K562 (cell line): ENCODE measurements at regions not wholly inside any gene's neighbourhood (a gene's known extent, or its start where the extent isn't known, plus 50 kb on each side); places are given as distances from the start of the nearest gene placed in this dataset.

ENCODE experiments used
- ATAC-seq: fragments of 200-7000 bp; cut with Tn5 transposase; 3 replicates; pipeline ENCODE4 v1.9.1; 2020; ENCODE audit warnings: moderate library complexity
- BruUV-seq: library from RNA; stranded (reverse); fragments of 400-500 nt; replicated peaks from 2 replicates; lab custom pipeline; 2021; lab: Mats Ljungman, UMichigan
- CTCF ChIA-PET: fragments of 300-600 bp; formaldehyde crosslinking; extraction: SDS; loops from one replicate; lab custom pipeline; 2021; ENCODE audit warnings: low intra/inter-chr PET ratio; lab: Yijun Ruan, JAX
- POLR2A ChIA-PET: fragments of 300-600, 350-650 bp; sonication (Branson Sonifier 250); formaldehyde crosslinking; extraction: SDS; loops from one replicate; lab custom pipeline; 2021; ENCODE audit warnings: antibody characterized with exemption, inconsistent platforms; lab: Yijun Ruan, JAX
- DNase-seq, 4 experiments: peaks; one replicate each; pipeline versions ENCODE4 v3.0.0 to v3.0.0-alpha.2; 2011 to 2018; ENCODE audit warnings: low spot score in 3 of 4, mixed read lengths in 3 of 4; ENCODE audit errors: extremely low read depth in 1 of 4
- FAIRE-seq: peaks from 2 replicates; lab custom pipeline; 2011; peaks lifted over from hg19 to GRCh38; lab: Jason Lieb, UNC
- H2AFZ ChIP-seq: 2 replicates; pipeline ENCODE4 v1.6.0; 2011; ENCODE audit warnings: low read depth, low read length, control low read depth, inconsistent platforms
- H3K27ac ChIP-seq: fragments of 200-600 bp; 3 replicates; pipeline ENCODE4 v1.8.0; 2011; ENCODE audit warnings: low read depth, mild to moderate bottlenecking, control low read depth, inconsistent platforms, low read length, moderate library complexity, mixed read lengths; ENCODE audit errors: extremely low read depth
- H3K27me3 ChIP-seq, 2 experiments: fragments of 300-600 bp in 1 of 2; 2 replicates in 1 of 2; 3 replicates in 1 of 2; pipeline versions ENCODE4 v1.6.0 to v1.8.0; 2011; ENCODE audit warnings: inconsistent platforms in 2 of 2, low read length in 2 of 2, mild to moderate bottlenecking in 1 of 2, mixed read lengths in 1 of 2, moderate library complexity in 1 of 2; ENCODE audit not compliant: control insufficient read depth in 2 of 2, insufficient read depth in 2 of 2
- H3K36me3 ChIP-seq: fragments of 300-600 bp; 3 replicates; pipeline ENCODE4 v1.8.0; 2011; ENCODE audit warnings: mild to moderate bottlenecking, low read length, inconsistent platforms; ENCODE audit not compliant: control insufficient read depth, insufficient read depth
- H3K4me1 ChIP-seq, 2 experiments: fragments of 200-600 bp in 1 of 2; replicated peaks in 1 of 2; 2 replicates in 1 of 2; 3 replicates in 1 of 2; pipeline versions ENCODE4 v1.5.1 to v1.8.0; 2011; ENCODE audit warnings: inconsistent platforms in 2 of 2, low read length in 2 of 2, mild to moderate bottlenecking in 1 of 2, mixed read lengths in 1 of 2, moderate library complexity in 1 of 2; ENCODE audit not compliant: control insufficient read depth in 2 of 2, insufficient read depth in 2 of 2
- H3K4me2 ChIP-seq: 2 replicates; pipeline ENCODE4 v1.6.1; 2011; ENCODE audit warnings: low read length, control low read depth, inconsistent platforms, mixed read lengths; ENCODE audit not compliant: insufficient read depth
- H3K4me3 ChIP-seq: fragments of 200-600 bp; sonication (generic), shearing (Covaris generic); 2 replicates; pipeline ENCODE4 v1.5.1; 2016; ENCODE audit warnings: control low read depth, inconsistent platforms
- H3K79me2 ChIP-seq: fragments of 200-600 bp; 3 replicates; pipeline ENCODE4 v1.8.0; 2011; ENCODE audit warnings: low read length, inconsistent platforms; ENCODE audit not compliant: control insufficient read depth, insufficient read depth
- H3K9ac ChIP-seq, 2 experiments: 2 replicates each; pipeline versions ENCODE4 v1.6.0 to v1.6.1; 2011; ENCODE audit warnings: low read depth in 2 of 2, low read length in 2 of 2, control low read depth in 1 of 2, inconsistent platforms in 1 of 2, mild to moderate bottlenecking in 1 of 2, mixed read lengths in 1 of 2; ENCODE audit not compliant: insufficient read depth in 1 of 2
- H3K9me1 ChIP-seq: one replicate; pipeline ENCODE4 v1.6.0; 2011; ENCODE audit warnings: inconsistent platforms, mild to moderate bottlenecking, low read length, moderate library complexity; ENCODE audit not compliant: control insufficient read depth, insufficient read depth
- H3K9me3 ChIP-seq: replicated peaks from 2 replicates; pipeline ENCODE4 v1.5.1; 2011; ENCODE audit warnings: low read depth, low read length, inconsistent platforms; ENCODE audit not compliant: control insufficient read depth, insufficient read depth
- H4K20me1 ChIP-seq: replicated peaks from 2 replicates; pipeline ENCODE4 v1.6.1; 2011; ENCODE audit warnings: low read length, inconsistent platforms, mixed read lengths; ENCODE audit not compliant: control insufficient read depth, insufficient read depth
- C11orf30 ChIP-seq: fragments of 450-650 bp; IDR thresholded peaks from 2 replicates; pipeline ENCODE4 v1.6.1; 2016; ENCODE audit warnings: low read depth, mild to moderate bottlenecking
- E2F3 ChIP-seq: fragments of 250-450 bp; sonication (Bioruptor Pico); IDR thresholded peaks from 2 replicates; pipeline ENCODE4 v1.4.0; 2020; ENCODE audit warnings: mild to moderate bottlenecking
- HEY1 ChIP-seq: fragments of 250-450 bp; sonication (Bioruptor Pico); IDR thresholded peaks from 2 replicates; pipeline ENCODE4 v1.5.0; 2020; ENCODE audit warnings: mild to moderate bottlenecking, moderate library complexity, borderline replicate concordance
- MAFF ChIP-seq: IDR thresholded peaks from 2 replicates; pipeline ENCODE4 v1.6.1; 2012; ENCODE audit warnings: low read length, improper control_type of control experiment
- MAFG ChIP-seq: fragments of 450-650 bp; conservative IDR thresholded peaks from 2 replicates; pipeline ENCODE4 v1.6.1; 2016; ENCODE audit warnings: missing genetic modification characterization, missing compliant biosample characterization
- SRSF3 ChIP-seq: fragments of 200-400 bp; formaldehyde crosslinking; IDR thresholded peaks from 2 replicates; pipeline ENCODE4 v1.6.1; 2016; ENCODE audit warnings: mild to moderate bottlenecking, low read length, moderate library complexity; ENCODE audit not compliant: insufficient read depth
- ZBTB17 ChIP-seq: fragments of 450-650 bp; formaldehyde crosslinking; IDR thresholded peaks from 2 replicates; pipeline ENCODE4 v1.4.0; 2020; ENCODE audit warnings: mild to moderate bottlenecking
- ZNF24 ChIP-seq: fragments of 450-650 bp; IDR thresholded peaks from 2 replicates; pipeline ENCODE4 v1.6.1; 2016
- ZNF316 ChIP-seq: fragments of 450-650 bp; IDR thresholded peaks from 2 replicates; pipeline ENCODE4 v1.6.1; 2016
- in situ Hi-C: fragments of 300-500 bp; cut with MboI; formaldehyde crosslinking; loops from 4 replicates; pipeline ENCODE4 v1.15.0; 2018; ENCODE audit warnings: inconsistent platforms, mixed read lengths
- intact Hi-C: fragments of 100-400 bp; cut with micrococcal nuclease; formaldehyde crosslinking; loops from 2 replicates; pipeline ENCODE4 v1.14.2; 2022
- TF ChIP-seq, protein P1 (sequence below): sonication (generic); formaldehyde crosslinking; IDR thresholded peaks from 2 replicates; pipeline ENCODE4 v1.8.0; 2022; ENCODE audit warnings: mild to moderate bottlenecking, missing genetic modification reagents
- TF ChIP-seq, protein P2 (sequence below), 2 experiments: IDR thresholded peaks; 2 replicates each; pipeline ENCODE4 v1.6.1; 2011; ENCODE audit warnings: borderline replicate concordance in 1 of 2, control low read depth in 1 of 2, low read depth in 1 of 2, low read length in 1 of 2, mild to moderate bottlenecking in 1 of 2, mixed read lengths in 1 of 2, moderate library complexity in 1 of 2; ENCODE audit not compliant: insufficient read depth in 1 of 2, insufficient read length in 1 of 2, poor library complexity in 1 of 2, severe bottlenecking in 1 of 2; ENCODE audit errors: extremely low read depth in 1 of 2
- TF ChIP-seq, protein P3 (sequence below): fragments of 450-650 bp; IDR thresholded peaks from one replicate; pipeline ENCODE4 v1.6.1; 2018; ENCODE audit warnings: mild to moderate bottlenecking, moderate library complexity; ENCODE audit not compliant: partially characterized antibody

GRCh38 chr6:72457738-72458137 lies 164.1 kb upstream of the KCNQ5 start:
- CTCF ChIA-PET, result no interaction called here
- intact Hi-C loops, result no loop called here
- no peak overlapping the region for H3K27ac ChIP-seq
- in situ Hi-C loops, result no loop called here
- ATAC-seq, result no peak
- H3K9me3 ChIP-seq, result no peaks in the 10 kb centered on the region
- no peak overlapping the region for H3K9ac ChIP-seq
- no peak overlapping the region for H3K4me2 ChIP-seq
- TF ChIP-seq, protein P1, sequence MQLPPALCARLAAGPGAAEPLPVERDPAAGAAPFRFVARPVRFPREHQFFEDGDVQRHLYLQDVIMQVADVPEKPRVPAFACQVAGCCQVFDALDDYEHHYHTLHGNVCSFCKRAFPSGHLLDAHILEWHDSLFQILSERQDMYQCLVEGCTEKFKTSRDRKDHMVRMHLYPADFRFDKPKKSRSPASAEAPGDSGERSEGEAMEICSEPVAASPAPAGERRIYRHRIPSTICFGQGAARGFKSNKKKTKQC (CRISPR knock-in tag), result no peak
- TF ChIP-seq, protein P2, sequence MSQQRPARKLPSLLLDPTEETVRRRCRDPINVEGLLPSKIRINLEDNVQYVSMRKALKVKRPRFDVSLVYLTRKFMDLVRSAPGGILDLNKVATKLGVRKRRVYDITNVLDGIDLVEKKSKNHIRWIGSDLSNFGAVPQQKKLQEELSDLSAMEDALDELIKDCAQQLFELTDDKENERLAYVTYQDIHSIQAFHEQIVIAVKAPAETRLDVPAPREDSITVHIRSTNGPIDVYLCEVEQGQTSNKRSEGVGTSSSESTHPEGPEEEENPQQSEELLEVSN (IDR thresholded peaks at IDR 0.05; ENCODE audit: borderline replicate concordance in 1 of 2, extremely low read depth in 1 of 2, insufficient read depth in 1 of 2, insufficient read length in 1 of 2, low read depth in 1 of 2, low read length in 1 of 2, poor library complexity in 1 of 2, severe bottlenecking in 1 of 2), result no peak
- TF ChIP-seq, protein P3, sequence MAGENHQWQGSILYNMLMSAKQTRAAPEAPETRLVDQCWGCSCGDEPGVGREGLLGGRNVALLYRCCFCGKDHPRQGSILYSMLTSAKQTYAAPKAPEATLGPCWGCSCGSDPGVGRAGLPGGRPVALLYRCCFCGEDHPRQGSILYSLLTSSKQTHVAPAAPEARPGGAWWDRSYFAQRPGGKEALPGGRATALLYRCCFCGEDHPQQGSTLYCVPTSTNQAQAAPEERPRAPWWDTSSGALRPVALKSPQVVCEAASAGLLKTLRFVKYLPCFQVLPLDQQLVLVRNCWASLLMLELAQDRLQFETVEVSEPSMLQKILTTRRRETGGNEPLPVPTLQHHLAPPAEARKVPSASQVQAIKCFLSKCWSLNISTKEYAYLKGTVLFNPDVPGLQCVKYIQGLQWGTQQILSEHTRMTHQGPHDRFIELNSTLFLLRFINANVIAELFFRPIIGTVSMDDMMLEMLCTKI, result no peak
- TF ChIP-seq HEY1 (CRISPR knock-in tag), result no peak
- no peak for TF ChIP-seq ZBTB17
- peak; percentile 83 for TF ChIP-seq ZNF316
- TF ChIP-seq C11orf30, result peak; percentile 53; the same call in 1 of the 2 replicates
- TF ChIP-seq MAFG (tag), result peak; percentile 33; the same call in 1 of the 2 replicates
- no peak for TF ChIP-seq E2F3 (CRISPR knock-in tag)
- peak; percentile 37; the same call in 1 of the 2 replicates for TF ChIP-seq MAFF
- no peak for TF ChIP-seq ZNF24
- TF ChIP-seq SRSF3, result no peak
- H3K79me2 ChIP-seq, result no peaks in the 10 kb centered on the region
- no peak for DNase-seq
- no peaks in the 10 kb centered on the region for H3K36me3 ChIP-seq
- no peaks in the 10 kb centered on the region for H4K20me1 ChIP-seq
- no peak for FAIRE-seq
- no peak overlapping the region for H3K4me3 ChIP-seq
- POLR2A ChIA-PET, result no interaction called here
- no peaks in the 10 kb centered on the region for H3K27me3 ChIP-seq
- no peak overlapping the region for H2AFZ ChIP-seq
- H3K9me1 ChIP-seq, result no peaks in the 10 kb centered on the region
- no peaks in the 10 kb centered on the region for H3K4me1 ChIP-seq
- BruUV-seq, result no TSS peak
